GM12875 (cell line): ENCODE measurements at regions not wholly inside any gene's neighbourhood (a gene's known extent, or its start where the extent isn't known, plus 50 kb on each side); places are given as distances from the start of the nearest gene placed in this dataset.

Experiments used
- H3K4me3 ChIP-seq: one replicate; pipeline ENCODE4 v1.5.1; 2011; ENCODE audit warnings: low read depth, low read length, control low read depth
- CTCF ChIP-seq: IDR thresholded peaks from 2 replicates; pipeline ENCODE4 v1.5.1; 2011; ENCODE audit warnings: low read depth, mild to moderate bottlenecking, control low read depth, inconsistent platforms, low read length, moderate library complexity, borderline replicate concordance; ENCODE audit not compliant: insufficient read depth

GRCh38 chr6:2542101-2542857 lies 208.4 kb downstream of the MYLK4 start:
- H3K4me3 ChIP-seq = no peak overlapping the region
- no peak for TF ChIP-seq CTCF

- no peak for TF ChIP-seq CTCF
- H3K4me3 ChIP-seq = no peak overlapping the region
Measured at GRCh38 chr6:2536451-2536850, 214.3 kb downstream of the MYLK4 start.

GRCh38 chr6:2535506-2535905 lies 215.2 kb downstream of the MYLK4 start:
- H3K4me3 ChIP-seq = no peak overlapping the region
- TF ChIP-seq CTCF = no peak

- no peak for TF ChIP-seq CTCF
- H3K4me3 ChIP-seq = no peak overlapping the region
Measured at GRCh38 chr6:2534406-2535042, 216.2 kb downstream of the MYLK4 start.

GRCh38 chr6:2531426-2532215 lies 219.1 kb downstream of the MYLK4 start:
- no peak overlapping the region for H3K4me3 ChIP-seq
- TF ChIP-seq CTCF = no peak

GRCh38 chr6:2529211-2529719 lies 221.5 kb downstream of the MYLK4 start:
- TF ChIP-seq CTCF = no peak
- no peak overlapping the region for H3K4me3 ChIP-seq

GRCh38 chr6:2528156-2528555 lies 222.6 kb downstream of the MYLK4 start:
- TF ChIP-seq CTCF = no peak

More at GRCh38 chr6:2528156-2528555, 222.6 kb downstream of the MYLK4 start:
- H3K4me3 ChIP-seq = no peak overlapping the region
